ENCODE measurements at regions not wholly inside any gene's neighbourhood (a gene's known extent, or its start where the extent isn't known, plus 50 kb on each side); places are given as distances from the start of the nearest gene placed in this dataset.

GRCh38 chr5:4628645-4629385 is 511.3 kb upstream of the ADAMTS16 start:
- H3K4me1 Mint-ChIP-seq (ENCODE audit: low read depth, unreplicated experiment) = no peaks in the 10 kb centered on the region
- H3K9me3 Mint-ChIP-seq (ENCODE audit: low read depth, unreplicated experiment) = peaks cover 12% of the 10 kb centered on the region
- BruUV-seq (replicated peaks) = no TSS peak
- no peak overlapping the region for H3K27ac Mint-ChIP-seq (ENCODE audit: unreplicated experiment)
- intact Hi-C loops (cut with micrococcal nuclease; ENCODE audit: unreplicated experiment) = no loop called here
- H3K27me3 Mint-ChIP-seq (ENCODE audit: unreplicated experiment) = no peaks in the 10 kb centered on the region
- CTCF ChIA-PET = no interaction called here
- no peak for TF ChIP-seq CTCF (IDR thresholded peaks at IDR 0.05; ENCODE audit: unreplicated experiment)
- DNase-seq = no peak
- no peaks in the 10 kb centered on the region for H3K36me3 Mint-ChIP-seq (ENCODE audit: insufficient read depth, unreplicated experiment)
- H3K4me3 Mint-ChIP-seq (ENCODE audit: low read depth, unreplicated experiment) = no peak overlapping the region

- no peaks in the 10 kb centered on the region for H3K36me3 Mint-ChIP-seq (ENCODE audit: insufficient read depth, unreplicated experiment)
- no TSS peak for BruUV-seq (replicated peaks)
- H3K4me1 Mint-ChIP-seq (ENCODE audit: low read depth, unreplicated experiment) = no peaks in the 10 kb centered on the region
- no peaks in the 10 kb centered on the region for H3K27me3 Mint-ChIP-seq (ENCODE audit: unreplicated experiment)
- TF ChIP-seq CTCF (IDR thresholded peaks at IDR 0.05; ENCODE audit: unreplicated experiment) = no peak
- H3K9me3 Mint-ChIP-seq (ENCODE audit: low read depth, unreplicated experiment) = peaks cover 12% of the 10 kb centered on the region
- no peak overlapping the region for H3K27ac Mint-ChIP-seq (ENCODE audit: unreplicated experiment)
- no peak overlapping the region for H3K4me3 Mint-ChIP-seq (ENCODE audit: low read depth, unreplicated experiment)
- CTCF ChIA-PET = no interaction called here
- no peak for DNase-seq
- intact Hi-C loops (cut with micrococcal nuclease; ENCODE audit: unreplicated experiment) = no loop called here
Observed at GRCh38 chr5:4630031-4630430, 510.1 kb upstream of the ADAMTS16 start.

GRCh38 chr5:4634342-4634741 is 505.8 kb upstream of the ADAMTS16 start:
- H3K4me1 Mint-ChIP-seq (ENCODE audit: low read depth, unreplicated experiment) = no peaks in the 10 kb centered on the region
- no peaks in the 10 kb centered on the region for H3K36me3 Mint-ChIP-seq (ENCODE audit: insufficient read depth, unreplicated experiment)
- CTCF ChIA-PET = no interaction called here
- BruUV-seq (replicated peaks) = no TSS peak
- no peak overlapping the region for H3K27ac Mint-ChIP-seq (ENCODE audit: unreplicated experiment)
- no peaks in the 10 kb centered on the region for H3K27me3 Mint-ChIP-seq (ENCODE audit: unreplicated experiment)
- H3K9me3 Mint-ChIP-seq (ENCODE audit: low read depth, unreplicated experiment) = peaks cover 6% of the 10 kb centered on the region
- no peak for TF ChIP-seq CTCF (IDR thresholded peaks at IDR 0.05; ENCODE audit: unreplicated experiment)
- no peak overlapping the region for H3K4me3 Mint-ChIP-seq (ENCODE audit: low read depth, unreplicated experiment)
- intact Hi-C loops (cut with micrococcal nuclease; ENCODE audit: unreplicated experiment) = no loop called here
- no peak for DNase-seq

- Mint-ChIP-seq H3K9me3 (ENCODE audit: low read depth, unreplicated experiment) (peaks cover 3% of the 10 kb centered on the region), H3K27me3 (ENCODE audit: unreplicated experiment) (no peaks in the 10 kb centered on the region), H3K36me3 (ENCODE audit: insufficient read depth, unreplicated experiment) (no peaks in the 10 kb centered on the region), H3K4me3 (ENCODE audit: low read depth, unreplicated experiment) (no peak overlapping the region), H3K27ac (ENCODE audit: unreplicated experiment) (no peak overlapping the region), H3K4me1 (ENCODE audit: low read depth, unreplicated experiment) (no peaks in the 10 kb centered on the region)
- no peak for TF ChIP-seq CTCF (IDR thresholded peaks at IDR 0.05; ENCODE audit: unreplicated experiment)
- no TSS peak for BruUV-seq (replicated peaks)
- intact Hi-C loops (cut with micrococcal nuclease; ENCODE audit: unreplicated experiment) = no loop called here
- DNase-seq = no peak
- CTCF ChIA-PET = no interaction called here
Observed at GRCh38 chr5:4636378-4636777, 503.8 kb upstream of the ADAMTS16 start.
